BLaER1 treated with 17β-estradiol and CSF1 and Interleukin-3, amounts not matched to agents 10 nM and 100 nM (cell line): ENCODE measurements at regions not wholly inside any gene's neighbourhood (a gene's known extent, or its start where the extent isn't known, plus 50 kb on each side); places are given as distances from the start of the nearest gene placed in this dataset.

Experiments
- H3K27ac ChIP-seq, 11 experiments: shearing (Covaris generic); formaldehyde crosslinking; 2 replicates each; pipeline ENCODE4 v1.8.1; 2022
- H3K27me3 ChIP-seq, 11 experiments: shearing (Covaris generic); formaldehyde crosslinking; 2 replicates each; pipeline ENCODE4 v1.8.1; 2022
- H3K36me3 ChIP-seq, 11 experiments: shearing (Covaris generic); formaldehyde crosslinking; 2 replicates each; pipeline ENCODE4 v1.8.1; 2022
- H3K4me1 ChIP-seq, 10 experiments: shearing (Covaris generic); formaldehyde crosslinking; 2 replicates each; pipeline ENCODE4 v1.8.1; 2022
- H3K4me2 ChIP-seq, 11 experiments: shearing (Covaris generic); formaldehyde crosslinking; 2 replicates each; pipeline ENCODE4 v1.8.1; 2022
- H3K4me3 ChIP-seq, 10 experiments: shearing (Covaris generic); formaldehyde crosslinking; 2 replicates each; pipeline ENCODE4 v1.8.1; 2022
- H3K9ac ChIP-seq, 11 experiments: shearing (Covaris generic); formaldehyde crosslinking; 2 replicates each; pipeline ENCODE4 v1.8.1; 2022
- H3K9me3 ChIP-seq, 11 experiments: shearing (Covaris generic); formaldehyde crosslinking; replicated peaks in 1 of 11; 2 replicates each; pipeline ENCODE4 v1.8.1; 2022
- H4K20me1 ChIP-seq, 11 experiments: shearing (Covaris generic); formaldehyde crosslinking; 2 replicates each; pipeline ENCODE4 v1.8.1; 2022
- Cebpa-rat ChIP-seq, 11 experiments: shearing (Covaris generic); IDR thresholded peaks; 2 replicates each; pipeline ENCODE4 v1.8.1; 2022

DNA sequence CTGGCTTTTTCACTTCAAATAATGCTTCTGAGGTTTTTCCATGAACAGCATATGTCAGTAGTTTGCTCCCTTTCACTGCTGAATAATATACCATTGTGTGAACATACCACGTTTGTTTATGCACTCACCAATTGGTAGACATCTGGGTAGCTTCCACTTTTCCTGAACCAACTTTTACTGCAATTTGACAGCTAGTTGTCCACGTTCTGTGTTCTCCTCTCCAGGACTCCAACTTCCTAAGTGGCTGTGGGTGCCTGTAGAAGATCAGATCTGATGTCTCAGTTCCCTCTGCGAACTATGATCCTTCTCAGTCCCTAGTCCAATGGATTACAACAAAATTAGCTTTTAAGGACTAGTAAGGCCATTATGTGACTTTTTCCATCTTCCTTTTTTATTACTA lies 64.7 kb upstream of the PTCHD1 start:
- Histone ChIP-seq H4K20me1 (no peaks in the 10 kb centered on the region), H3K36me3 (no peaks in the 10 kb centered on the region)

GRCh38 chrX:23271026-23271425 lies 63.6 kb upstream of the PTCHD1 start:
- H3K4me1 ChIP-seq, result no peaks in the 10 kb centered on the region
- H3K4me2 ChIP-seq, result no peak overlapping the region
- TF ChIP-seq Cebpa-rat (IDR thresholded peaks at IDR 0.05), result 0 out of 22 replicates have a peak, but pooled peaks of 2 of the 11 experiments have one; percentile 15 to 25
- no peak overlapping the region for H3K9ac ChIP-seq
- no peaks in the 10 kb centered on the region for H3K36me3 ChIP-seq
- no peaks in the 10 kb centered on the region for H3K9me3 ChIP-seq
- no peaks in the 10 kb centered on the region for H3K27me3 ChIP-seq
- H3K27ac ChIP-seq, result no peak overlapping the region
- H4K20me1 ChIP-seq, result no peaks in the 10 kb centered on the region
- no peak overlapping the region for H3K4me3 ChIP-seq

More for the DNA sequence above, 64.7 kb upstream of the PTCHD1 start:
- no peaks in the 10 kb centered on the region for H3K27me3 ChIP-seq
- no peak for TF ChIP-seq Cebpa-rat (IDR thresholded peaks at IDR 0.05)
- H3K4me3 ChIP-seq, result no peak overlapping the region
- H3K9ac ChIP-seq, result no peak overlapping the region
- no peaks in the 10 kb centered on the region for H3K9me3 ChIP-seq
- H3K27ac ChIP-seq, result no peak overlapping the region
- H3K4me2 ChIP-seq, result no peak overlapping the region
- H3K4me1 ChIP-seq, result no peaks in the 10 kb centered on the region

DNA sequence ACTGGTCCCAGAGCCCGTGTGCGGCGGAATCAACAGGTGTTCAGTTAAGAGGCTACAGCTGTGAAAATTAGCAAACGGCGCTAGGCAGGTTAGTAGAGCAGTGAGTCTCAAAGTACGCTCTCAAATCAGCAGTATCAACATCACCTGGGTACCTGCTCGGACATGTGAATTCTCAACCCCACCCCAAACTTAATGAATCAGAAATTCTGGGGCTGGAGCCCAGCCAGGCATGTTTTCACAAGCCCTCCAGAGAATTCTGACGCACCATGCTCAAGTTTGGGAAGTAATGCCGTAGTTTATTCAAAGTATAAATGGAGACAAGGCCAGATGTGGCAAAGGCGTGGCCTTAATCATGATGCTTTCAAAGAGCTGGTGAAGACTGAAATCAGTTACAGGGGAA lies 58.2 kb upstream of the PTCHD1 start:
- TF ChIP-seq Cebpa-rat (IDR thresholded peaks at IDR 0.05), result no peak
- no peaks in the 10 kb centered on the region for H3K36me3 ChIP-seq
- no peaks in the 10 kb centered on the region for H3K27me3 ChIP-seq

More for the DNA sequence above, 58.2 kb upstream of the PTCHD1 start:
- Histone ChIP-seq H3K9me3 (no peaks in the 10 kb centered on the region), H3K4me1 (no peaks in the 10 kb centered on the region), H3K27ac (no peak overlapping the region), H3K9ac (no peak overlapping the region), H3K4me2 (no peak overlapping the region), H4K20me1 (no peaks in the 10 kb centered on the region), H3K4me3 (no peak overlapping the region)
